PFSK-1 (cell line): ENCODE measurements at regions not wholly inside any gene's neighbourhood (a gene's known extent, or its start where the extent isn't known, plus 50 kb on each side); places are given as distances from the start of the nearest gene placed in this dataset.

Experiments used
- FOXP2 ChIP-seq: optimal IDR thresholded peaks from 2 replicates; pipeline ENCODE3; 2011; ENCODE audit warnings: borderline replicate concordance, control low read depth, inconsistent platforms; ENCODE audit not compliant: insufficient read depth; ENCODE audit errors: extremely low read length, extremely low read depth
- POLR2AphosphoS5 ChIP-seq: IDR thresholded peaks from 2 replicates; pipeline ENCODE4 v1.6.1; 2012; ENCODE audit warnings: low read depth, mild to moderate bottlenecking, control low read depth, low read length, moderate library complexity
- REST ChIP-seq, 2 experiments: IDR thresholded peaks; 2 replicates each; pipeline versions ENCODE4 v1.6.1 to v1.8.0; 2011 to 2012; ENCODE audit warnings: low read depth in 2 of 2, low read length in 2 of 2, control low read depth in 1 of 2, inconsistent platforms in 1 of 2, mild to moderate bottlenecking in 1 of 2, moderate library complexity in 1 of 2; ENCODE audit not compliant: insufficient read depth in 1 of 2
- SIN3A ChIP-seq: IDR thresholded peaks from 2 replicates; pipeline ENCODE4 v1.6.1; 2012; ENCODE audit warnings: mild to moderate bottlenecking, low read length, moderate library complexity, borderline replicate concordance; ENCODE audit not compliant: insufficient read depth
- TAF1 ChIP-seq: IDR thresholded peaks from 2 replicates; pipeline ENCODE4 v1.6.1; 2012; ENCODE audit warnings: low read length, control low read depth, borderline replicate concordance; ENCODE audit not compliant: insufficient read depth

- no peak for TF ChIP-seq POLR2AphosphoS5
- TF ChIP-seq TAF1, result no peak
- TF ChIP-seq REST (IDR thresholded peaks at IDR 0.05; ENCODE audit: insufficient read depth in 1 of 2, low read depth in 2 of 2, low read length in 2 of 2), result no peak
- TF ChIP-seq SIN3A, result no peak
- no peak for TF ChIP-seq FOXP2
These were observed 293.7 kb upstream of the GADL1 start for GRCh38 chr3:31188112-31188511.
